ENCODE measurements at regions not wholly inside any gene's neighbourhood (a gene's known extent, or its start where the extent isn't known, plus 50 kb on each side); places are given as distances from the start of the nearest gene placed in this dataset.

GRCh38 chr16:73750639-73751038, 546.0 kb upstream of the PSMD7 start (continued):
- TF ChIP-seq TEAD4 (IDR thresholded peaks at IDR 0.05; ENCODE audit: low read depth, low read length), result no peak
- no peak for TF ChIP-seq CHD1 (IDR thresholded peaks at IDR 0.05; ENCODE audit: low read depth, low read length)
- no peak for TF ChIP-seq POLR2AphosphoS5 (IDR thresholded peaks at IDR 0.05; ENCODE audit: low read depth, low read length)
- no peak for TF ChIP-seq ZNF274 (IDR thresholded peaks at IDR 0.05; ENCODE audit: borderline replicate concordance, extremely low read depth, low read length)
- TF ChIP-seq RNF2 (IDR thresholded peaks at IDR 0.05; ENCODE audit: borderline replicate concordance, low read depth, low read length, missing control alignments, poor library complexity, severe bottlenecking), result no peak

Data from H1 (cell line).